IMR-90 (cell line): ENCODE measurements at regions not wholly inside any gene's neighbourhood (a gene's known extent, or its start where the extent isn't known, plus 50 kb on each side); places are given as distances from the start of the nearest gene placed in this dataset.

Experiments used
- ATAC-seq: fragments of 200-7000 bp; cut with Tn5 transposase; 2 replicates; pipeline ENCODE4 v1.9.1; 2020; ENCODE audit warnings: low read depth, mild to moderate bottlenecking, moderate library complexity
- BruUV-seq: library from RNA; stranded (reverse); fragments of 400-500 nt; replicated peaks from 2 replicates; lab custom pipeline; 2021; lab: Mats Ljungman, UMichigan
- CTCF ChIA-PET: fragments of 300-600 bp; formaldehyde crosslinking; extraction: SDS; loops from one replicate; lab custom pipeline; 2021; ENCODE audit warnings: antibody characterized with exemption; lab: Yijun Ruan, JAX
- POLR2A ChIA-PET: fragments of 300-600 bp; sonication (Branson Sonifier 250); formaldehyde crosslinking; loops from one replicate; lab custom pipeline; 2022; ENCODE audit warnings: antibody characterized with exemption; ENCODE audit not compliant: unreplicated experiment; lab: Charles Lee
- DNase-seq: peaks from one replicate; pipeline ENCODE4 v3.0.0; 2013
- H2AFZ ChIP-seq: replicated peaks from 2 replicates; pipeline ENCODE3; 2013; ENCODE audit warnings: low read length, mild to moderate bottlenecking; ENCODE audit not compliant: poor library complexity
- H2AK5ac ChIP-seq: 2 replicates; pipeline ENCODE4 v1.6.1; 2013; ENCODE audit warnings: low read depth, low read length, inconsistent platforms
- H2AK9ac ChIP-seq: replicated peaks from 2 replicates; pipeline ENCODE3; 2013; ENCODE audit warnings: mild to moderate bottlenecking, low read depth, low read length, moderate library complexity; ENCODE audit not compliant: poor library complexity
- H2BK120ac ChIP-seq: 2 replicates; pipeline ENCODE4 v1.6.1; 2013; ENCODE audit warnings: low read depth, low read length, inconsistent platforms
- H2BK15ac ChIP-seq: 3 replicates; pipeline ENCODE4 v1.6.1; 2013; ENCODE audit warnings: low read depth, low read length, inconsistent platforms
- H2BK20ac ChIP-seq: 2 replicates; pipeline ENCODE4 v1.6.1; 2013; ENCODE audit warnings: low read depth, mild to moderate bottlenecking, inconsistent platforms, low read length, moderate library complexity
- H2BK5ac ChIP-seq: 2 replicates; pipeline ENCODE4 v1.6.1; 2013; ENCODE audit warnings: mild to moderate bottlenecking, low read depth, low read length, inconsistent platforms; ENCODE audit not compliant: poor library complexity, severe bottlenecking
- H3K14ac ChIP-seq: replicated peaks from 2 replicates; pipeline ENCODE4 v1.6.1; 2013; ENCODE audit warnings: low read depth, low read length, inconsistent platforms
- H3K18ac ChIP-seq: 2 replicates; pipeline ENCODE4 v1.6.1; 2013; ENCODE audit warnings: low read depth, low read length, control low read depth
- H3K23ac ChIP-seq: 2 replicates; pipeline ENCODE4 v1.6.1; 2013; ENCODE audit warnings: low read depth, low read length, inconsistent platforms
- H3K27ac ChIP-seq: 2 replicates; pipeline ENCODE4 v1.5.1; 2013; ENCODE audit warnings: mild to moderate bottlenecking, control low read depth, low read length; ENCODE audit not compliant: insufficient read depth
- H3K27me3 ChIP-seq: 2 replicates; pipeline ENCODE4 v1.6.1; 2013; ENCODE audit warnings: low read length; ENCODE audit not compliant: control insufficient read depth, insufficient read depth
- H3K36me3 ChIP-seq: 2 replicates; pipeline ENCODE4 v1.6.1; 2013; ENCODE audit warnings: low read length, mixed read lengths; ENCODE audit not compliant: control insufficient read depth, insufficient read depth
- H3K4ac ChIP-seq: 2 replicates; pipeline ENCODE4 v1.6.1; 2013; ENCODE audit warnings: low read depth, low read length, inconsistent platforms
- H3K4me1 ChIP-seq: 2 replicates; pipeline ENCODE4 v1.6.1; 2013; ENCODE audit warnings: low read length, mixed read lengths; ENCODE audit not compliant: control insufficient read depth, insufficient read depth
- H3K4me2 ChIP-seq: 2 replicates; pipeline ENCODE4 v1.6.1; 2013; ENCODE audit warnings: low read depth, mild to moderate bottlenecking, control low read depth, low read length, moderate library complexity
- H3K4me3 ChIP-seq: 2 replicates; pipeline ENCODE4 v1.5.1; 2013; ENCODE audit warnings: low read depth, mild to moderate bottlenecking, control low read depth, low read length, moderate library complexity; ENCODE audit not compliant: insufficient read depth
- H3K56ac ChIP-seq: 2 replicates; pipeline ENCODE4 v1.6.1; 2013; ENCODE audit warnings: low read length, inconsistent platforms; ENCODE audit not compliant: insufficient read depth; ENCODE audit errors: extremely low read depth
- H3K79me1 ChIP-seq, 2 experiments: 2 replicates each; pipeline ENCODE4 v1.6.1; 2013; ENCODE audit warnings: low read length in 2 of 2, inconsistent platforms in 1 of 2, low read depth in 1 of 2
- H3K9ac ChIP-seq: 2 replicates; pipeline ENCODE4 v1.6.1; 2013; ENCODE audit warnings: low read depth, low read length, control low read depth
- H3K9me1 ChIP-seq: 2 replicates; pipeline ENCODE4 v1.6.1; 2013; ENCODE audit warnings: low read length, inconsistent platforms; ENCODE audit not compliant: insufficient read depth
- H3K9me3 ChIP-seq: 2 replicates; pipeline ENCODE4 v1.6.1; 2013; ENCODE audit warnings: low read length; ENCODE audit not compliant: control insufficient read depth, insufficient read depth
- H4K20me1 ChIP-seq: 2 replicates; pipeline ENCODE4 v1.6.1; 2013; ENCODE audit warnings: low read length, inconsistent platforms; ENCODE audit not compliant: insufficient read depth
- H4K5ac ChIP-seq: 2 replicates; pipeline ENCODE4 v1.6.1; 2013; ENCODE audit warnings: mild to moderate bottlenecking, low read depth, low read length, control low read depth
- H4K8ac ChIP-seq, 2 experiments: 2 replicates each; pipeline ENCODE4 v1.6.1; 2013; ENCODE audit warnings: low read depth in 2 of 2, low read length in 2 of 2, control low read depth in 1 of 2, inconsistent platforms in 1 of 2
- H4K91ac ChIP-seq: 2 replicates; pipeline ENCODE4 v1.6.1; 2013; ENCODE audit warnings: low read depth, low read length, inconsistent platforms; ENCODE audit not compliant: insufficient read depth
- ELK1 ChIP-seq: fragments of 150-350 bp; IDR thresholded peaks from 2 replicates; pipeline ENCODE4 v1.6.1; 2016; ENCODE audit warnings: low read depth, mild to moderate bottlenecking, low read length, moderate library complexity, borderline replicate concordance
- RFX5 ChIP-seq: IDR thresholded peaks from 2 replicates; pipeline ENCODE4 v1.8.0; 2012; ENCODE audit warnings: low read depth, mild to moderate bottlenecking, low read length, moderate library complexity
- WGBS, 2 experiments: methylation state at CpG; one replicate each; pipeline versions ENCODE4 v1.1.5 to v1.1.7; 2013; ENCODE audit warnings: missing lambda C conversion rate in 2 of 2; ENCODE audit not compliant: insufficient read length in 1 of 2; ENCODE audit errors: extremely low coverage in 2 of 2; 5-methylcytosine and 5-hydroxymethylcytosine counted together
- dilution Hi-C: fragments of 300-500 bp; cut with HindIII; formaldehyde crosslinking; loops from one replicate; pipeline ENCODE4 v1.14.3; 2018; ENCODE audit warnings: low sequenced_read_pairs; ENCODE audit not compliant: unreplicated experiment
- in situ Hi-C: fragments of 300-500 bp; cut with MboI; formaldehyde crosslinking; loops from 3 replicates; pipeline ENCODE4 v1.14.3; 2019; ENCODE audit warnings: low sequenced_read_pairs, inconsistent platforms, mixed read lengths
- intact Hi-C: fragments of 100-400 bp; cut with micrococcal nuclease; formaldehyde crosslinking; loops from 2 replicates; pipeline ENCODE4 v1.10.0; 2022

- H3K9me3 ChIP-seq = no peaks in the 10 kb centered on the region
- H2AK9ac ChIP-seq = no peak overlapping the region
- no peak overlapping the region for H3K14ac ChIP-seq
- H3K27ac ChIP-seq = no peak overlapping the region
- H3K9me1 ChIP-seq = no peaks in the 10 kb centered on the region
- H3K79me1 ChIP-seq = no peaks in the 10 kb centered on the region
- 75% methylated on average over 4 of the region's 8 CpGs; no CpG with 5 or more reads in 1 of the 2 experiments for WGBS, 2 experiments
- H4K20me1 ChIP-seq = no peaks in the 10 kb centered on the region
- H2AK5ac ChIP-seq = no peak overlapping the region
- H3K4me2 ChIP-seq = no peak overlapping the region
- no peak overlapping the region for H2AFZ ChIP-seq
- no peak overlapping the region for H3K56ac ChIP-seq
- H3K4ac ChIP-seq = no peak overlapping the region
- no peak overlapping the region for H4K91ac ChIP-seq
- DNase-seq (no peak), ATAC-seq (no peak)
- H3K36me3 ChIP-seq = no peaks in the 10 kb centered on the region
- no peak overlapping the region for H2BK5ac ChIP-seq
- no peak overlapping the region for H3K23ac ChIP-seq
- peaks cover 3% of the 10 kb centered on the region; the same call in 1 of the 2 replicates for H3K4me1 ChIP-seq
- no peak overlapping the region for H3K9ac ChIP-seq
- in situ Hi-C loops (no loop called here), dilution Hi-C loops (no loop called here), intact Hi-C loops (no loop called here)
- H2BK20ac ChIP-seq = no peak overlapping the region
- H4K5ac ChIP-seq = no peak overlapping the region
- H4K8ac ChIP-seq = no peak overlapping the region
- POLR2A ChIA-PET = no interaction called here
- H3K4me3 ChIP-seq = no peak overlapping the region
- H3K27me3 ChIP-seq = peaks cover 45% of the 10 kb centered on the region
- no peak for TF ChIP-seq RFX5
- TF ChIP-seq ELK1 = no peak
- CTCF ChIA-PET = no interaction called here
- H2BK15ac ChIP-seq = no peak overlapping the region
- BruUV-seq = no TSS peak
- no peak overlapping the region for H3K18ac ChIP-seq
- H2BK120ac ChIP-seq = no peak overlapping the region
Observed at GRCh38 chr2:45137966-45138695, 128.9 kb upstream of the SIX2 start.
